GM20000 (cell line): ENCODE measurements at regions not wholly inside any gene's neighbourhood (a gene's known extent, or its start where the extent isn't known, plus 50 kb on each side); places are given as distances from the start of the nearest gene placed in this dataset.

Experiments
- DNase-seq: peaks from one replicate; pipeline ENCODE4 v3.0.0; 2012; ENCODE audit warnings: low spot score
- TF ChIP-seq, protein P1 (sequence below): IDR thresholded peaks from 2 replicates; pipeline ENCODE4 v1.5.1; 2012; ENCODE audit warnings: mild to moderate bottlenecking, control low read depth; ENCODE audit errors: extremely low read depth, missing control alignments

DNA sequence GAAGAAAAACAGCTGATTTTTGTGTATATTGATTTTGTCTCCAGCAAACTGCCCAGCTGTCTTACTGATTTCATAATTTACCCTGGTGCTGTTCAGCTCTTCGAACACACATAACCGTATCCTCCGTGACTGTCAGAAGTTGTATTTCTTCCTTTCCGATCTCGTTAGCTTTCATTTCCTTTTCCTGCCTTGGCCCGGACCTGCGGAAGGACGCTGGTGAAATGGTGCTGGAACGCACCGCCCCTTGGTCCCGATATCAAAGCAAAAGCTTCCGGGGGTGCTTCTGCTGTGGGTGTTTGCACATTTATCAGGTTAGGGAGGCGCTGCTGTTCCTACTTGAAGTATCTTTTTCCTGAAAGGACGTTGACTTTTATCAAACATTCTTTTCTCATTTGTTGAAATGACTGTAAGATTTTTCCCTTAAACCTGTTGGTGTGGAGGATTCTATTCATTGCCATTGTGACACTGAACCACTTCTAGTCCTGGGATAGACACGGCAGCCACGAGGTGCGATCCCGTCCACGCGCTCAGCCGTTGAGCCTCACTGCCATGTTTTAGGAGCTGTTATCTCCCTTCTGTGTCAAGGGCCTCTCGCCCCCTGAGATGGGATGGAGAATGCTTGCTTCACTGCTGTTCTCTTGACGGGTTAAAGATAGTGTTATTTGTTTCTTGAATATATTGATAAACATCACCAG is 72.6 kb downstream of the FOXL3 start:
- TF ChIP-seq, protein P1, sequence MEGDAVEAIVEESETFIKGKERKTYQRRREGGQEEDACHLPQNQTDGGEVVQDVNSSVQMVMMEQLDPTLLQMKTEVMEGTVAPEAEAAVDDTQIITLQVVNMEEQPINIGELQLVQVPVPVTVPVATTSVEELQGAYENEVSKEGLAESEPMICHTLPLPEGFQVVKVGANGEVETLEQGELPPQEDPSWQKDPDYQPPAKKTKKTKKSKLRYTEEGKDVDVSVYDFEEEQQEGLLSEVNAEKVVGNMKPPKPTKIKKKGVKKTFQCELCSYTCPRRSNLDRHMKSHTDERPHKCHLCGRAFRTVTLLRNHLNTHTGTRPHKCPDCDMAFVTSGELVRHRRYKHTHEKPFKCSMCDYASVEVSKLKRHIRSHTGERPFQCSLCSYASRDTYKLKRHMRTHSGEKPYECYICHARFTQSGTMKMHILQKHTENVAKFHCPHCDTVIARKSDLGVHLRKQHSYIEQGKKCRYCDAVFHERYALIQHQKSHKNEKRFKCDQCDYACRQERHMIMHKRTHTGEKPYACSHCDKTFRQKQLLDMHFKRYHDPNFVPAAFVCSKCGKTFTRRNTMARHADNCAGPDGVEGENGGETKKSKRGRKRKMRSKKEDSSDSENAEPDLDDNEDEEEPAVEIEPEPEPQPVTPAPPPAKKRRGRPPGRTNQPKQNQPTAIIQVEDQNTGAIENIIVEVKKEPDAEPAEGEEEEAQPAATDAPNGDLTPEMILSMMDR: no peak
- DNase-seq: no peak

DNA sequence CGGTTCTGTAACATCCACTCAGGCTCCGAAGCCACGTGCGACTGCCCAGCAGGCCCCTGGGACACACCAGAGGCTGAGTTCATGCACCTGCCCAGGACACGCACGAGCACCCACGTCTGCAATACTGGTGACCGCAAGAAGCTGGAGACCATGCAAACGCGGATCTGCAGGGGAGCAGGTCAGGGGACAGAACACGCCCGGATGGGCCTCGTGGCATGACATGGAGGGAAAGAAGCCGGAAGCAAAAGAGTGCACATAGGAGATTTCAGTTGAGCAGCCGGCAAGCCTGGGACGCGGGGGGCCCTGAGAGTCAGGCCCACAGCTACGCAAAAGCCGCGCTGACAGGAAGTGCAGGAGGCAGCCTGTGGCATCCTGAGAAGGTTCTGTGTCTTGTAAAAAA is 73.7 kb downstream of the FOXL3 start:
- no peak for DNase-seq

DNA sequence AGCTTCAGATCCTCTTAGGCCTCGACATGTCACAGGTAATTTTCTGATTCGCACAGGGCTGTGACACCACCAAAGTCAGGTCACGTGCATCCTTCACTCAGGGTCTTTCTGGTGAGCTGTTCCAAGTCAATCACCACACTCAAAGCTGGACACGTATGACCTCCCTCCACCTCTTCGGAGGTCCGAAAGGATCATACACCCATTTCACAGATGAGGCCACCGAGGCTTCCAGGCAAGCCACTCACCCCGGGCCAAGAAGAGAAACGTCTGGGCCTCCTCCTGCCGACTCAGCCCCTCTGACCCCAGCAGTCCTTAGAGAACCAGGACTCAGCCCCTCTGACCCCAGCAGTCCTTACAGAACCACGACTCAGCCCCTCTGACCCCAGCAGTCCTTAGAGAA is 74.6 kb downstream of the FOXL3 start:
- DNase-seq: no peak
- TF ChIP-seq, protein P1: no peak

More for the DNA sequence above, 73.7 kb downstream of the FOXL3 start:
- TF ChIP-seq, protein P1: no peak

DNA sequence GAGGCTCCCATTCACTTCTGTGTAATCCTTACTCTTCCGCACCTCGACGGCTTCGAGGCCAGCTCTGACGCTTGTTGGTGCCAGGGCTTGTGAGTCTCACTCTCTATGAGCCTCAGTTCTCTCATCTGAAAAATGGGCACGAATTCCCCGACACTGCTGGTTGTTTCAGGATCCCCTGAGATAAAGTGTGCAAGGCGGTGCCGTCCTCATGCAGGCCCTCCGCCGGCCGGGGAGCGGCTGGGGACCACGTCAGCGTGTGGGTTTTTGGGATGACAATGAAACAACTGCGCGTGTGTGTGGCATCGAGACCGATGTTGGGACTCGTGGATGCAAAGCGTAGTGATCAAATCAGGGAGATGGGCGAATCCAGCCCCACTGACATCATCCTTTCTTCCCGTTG is 75.6 kb downstream of the FOXL3 start:
- TF ChIP-seq, protein P1: no peak
- DNase-seq: no peak

DNA sequence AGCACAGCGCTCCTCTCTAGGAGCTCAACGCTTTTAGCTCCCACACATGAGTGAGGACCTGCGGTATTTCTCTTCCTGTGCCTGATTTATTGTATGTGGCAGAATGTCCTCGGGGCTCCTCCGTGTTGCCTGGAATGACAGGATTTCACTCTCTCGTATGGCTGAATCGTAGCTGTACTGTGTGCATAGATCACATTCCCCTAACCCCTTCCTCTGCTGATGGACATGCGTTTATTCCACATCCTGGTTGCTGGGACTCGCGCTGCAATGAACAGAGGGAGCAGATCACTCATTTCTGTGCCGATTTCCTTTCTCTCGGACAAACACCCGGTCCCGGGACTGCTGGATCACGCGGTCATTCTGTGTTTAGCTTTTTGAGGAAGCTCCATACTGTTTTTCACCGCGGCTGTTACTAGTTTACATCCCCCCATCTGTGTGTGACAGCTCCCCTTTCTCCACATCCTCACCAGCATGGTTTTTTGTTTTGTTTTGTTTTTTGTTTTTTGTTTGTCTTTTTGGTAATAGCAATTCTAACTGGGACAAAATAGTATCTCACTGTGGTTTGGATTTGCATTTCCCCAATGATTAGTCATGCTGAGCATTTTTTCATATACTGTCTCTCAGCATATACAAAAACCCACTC is 76.3 kb downstream of the FOXL3 start:
- DNase-seq: no peak
- TF ChIP-seq, protein P1: no peak

DNA sequence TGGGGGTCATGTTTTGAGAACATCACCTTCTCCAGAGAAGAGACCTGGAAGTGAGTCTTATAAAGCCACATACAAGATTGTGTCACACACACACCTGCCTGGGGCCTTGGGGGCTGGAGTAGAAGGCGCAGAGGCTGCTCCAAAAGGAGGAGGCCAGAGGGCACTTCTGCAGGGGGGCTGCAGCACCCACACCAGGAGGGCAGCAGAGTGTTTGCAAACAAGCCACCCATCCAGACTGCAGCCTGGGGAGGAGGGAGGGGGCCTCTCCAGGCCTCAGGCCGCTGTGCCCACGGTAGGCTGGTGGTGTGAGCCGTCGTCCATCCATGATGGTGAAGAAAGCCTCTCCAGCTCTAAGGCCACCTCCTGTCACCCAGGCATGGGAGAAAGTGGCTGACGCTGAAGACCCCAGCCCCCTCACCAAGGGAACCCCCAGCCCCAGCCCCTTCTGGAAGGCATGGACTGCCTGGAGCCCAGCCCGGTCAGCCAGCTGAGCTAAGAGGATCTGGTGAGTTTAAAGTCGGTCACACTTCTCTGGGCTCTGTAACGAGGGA is 77.5 kb downstream of the FOXL3 start:
- DNase-seq: no peak
- TF ChIP-seq, protein P1: no peak
